ENCODE measurements at regions not wholly inside any gene's neighbourhood (a gene's known extent, or its start where the extent isn't known, plus 50 kb on each side); places are given as distances from the start of the nearest gene placed in this dataset.

GRCh38 chr20:48141660-48142515 is 356.6 kb upstream of the SULF2 start:
- no peak for TF ChIP-seq ZBTB21 (CRISPR knock-in tag; IDR thresholded peaks at IDR 0.05; ENCODE audit: borderline replicate concordance)
- TF ChIP-seq CTCF (IDR thresholded peaks at IDR 0.05) = no peak
- no peak for TF ChIP-seq ATF6 (CRISPR knock-in tag; IDR thresholded peaks at IDR 0.05)
- TF ChIP-seq E2F1 (CRISPR knock-in tag; IDR thresholded peaks at IDR 0.05) = no peak
- TF ChIP-seq NR1H2 (CRISPR knock-in tag; IDR thresholded peaks at IDR 0.05) = no peak
- TF ChIP-seq ZNF512 (CRISPR knock-in tag; IDR thresholded peaks at IDR 0.05; ENCODE audit: borderline replicate concordance) = no peak
- no peak for TF ChIP-seq ETV6 (CRISPR knock-in tag; IDR thresholded peaks at IDR 0.05)
- TF ChIP-seq NR2C2 (CRISPR knock-in tag; IDR thresholded peaks at IDR 0.05) = no peak
- no peak for TF ChIP-seq ELF4 (CRISPR knock-in tag; IDR thresholded peaks at IDR 0.05; ENCODE audit: low read depth)
- no peak for TF ChIP-seq STAT6 (CRISPR knock-in tag; conservative IDR thresholded peaks at IDR 0.05; ENCODE audit: low read depth)
- TF ChIP-seq KAT7 (CRISPR knock-in tag; IDR thresholded peaks at IDR 0.05; ENCODE audit: borderline replicate concordance) = no peak
- no peak for TF ChIP-seq TEAD1 (CRISPR knock-in tag; IDR thresholded peaks at IDR 0.05)
